ENCODE measurements at regions not wholly inside any gene's neighbourhood (a gene's known extent, or its start where the extent isn't known, plus 50 kb on each side); places are given as distances from the start of the nearest gene placed in this dataset.

DNA sequence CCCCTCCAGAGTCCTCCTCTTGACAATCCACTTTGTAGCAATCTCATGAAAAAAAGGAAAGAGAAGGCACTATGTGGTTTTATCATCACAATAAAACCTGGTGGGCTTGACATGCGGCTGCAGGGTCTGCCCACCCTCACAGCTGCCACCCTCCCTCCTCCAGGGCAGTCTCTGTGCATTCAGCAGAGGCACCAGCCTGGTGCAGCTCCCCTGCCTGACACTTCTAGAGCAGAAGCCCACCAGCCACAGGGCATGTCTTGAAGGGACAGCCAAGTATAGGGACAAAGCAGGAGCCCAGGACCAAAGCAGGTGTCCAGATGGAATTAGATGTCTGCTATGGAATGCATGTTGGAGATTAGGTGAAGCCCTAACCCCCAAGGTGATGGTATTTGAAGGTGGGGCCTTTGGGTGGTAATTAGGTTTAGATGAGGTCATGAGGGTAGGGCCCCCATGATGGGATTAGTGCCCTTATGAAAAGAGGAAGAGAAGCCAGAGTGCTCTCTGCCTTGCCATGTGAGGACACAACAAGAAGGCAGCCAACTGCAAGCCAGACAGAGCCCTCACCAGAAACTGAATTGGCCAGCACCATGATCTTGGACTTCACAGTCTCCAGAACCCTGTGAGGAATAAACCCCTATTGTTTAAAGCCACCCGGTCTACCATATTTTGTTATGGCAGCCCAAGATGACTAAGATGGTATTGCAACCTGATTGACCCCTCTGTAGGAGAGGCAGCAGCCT lies 86.9 kb downstream of the MCFD2 start:
- intact Hi-C loops (cut with DNase I; ENCODE audit: low total_unique reads): no loop called here
- H3K27ac ChIP-seq: no peak overlapping the region

DNA sequence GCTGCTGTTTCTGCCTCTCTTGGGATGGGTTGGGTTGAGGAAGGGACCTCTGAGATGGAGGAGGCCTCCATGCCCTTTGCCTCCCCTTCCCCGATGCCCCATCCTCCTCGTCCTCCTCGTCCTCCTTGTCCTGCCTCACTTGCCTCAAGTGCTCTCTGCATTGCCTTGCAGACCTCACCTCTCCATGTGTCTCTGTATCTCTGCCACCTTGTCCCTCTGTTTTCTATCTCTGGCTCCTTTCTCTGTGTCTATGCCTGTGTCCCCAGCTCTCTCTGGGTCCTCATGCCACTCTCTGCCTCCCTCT lies 87.5 kb downstream of the MCFD2 start:
- no peak for DNase-seq
- ATAC-seq: no peak
- intact Hi-C loops (cut with DNase I; ENCODE audit: low total_unique reads) (no loop called here), in situ Hi-C loops (cut with MboI; ENCODE audit: low sequenced_read_pairs in 4 of 4) (no loop called here)
- H3K4me3 ChIP-seq: no peak overlapping the region
- no peaks in the 10 kb centered on the region for H3K36me3 ChIP-seq
- TF ChIP-seq POLR2A (IDR thresholded peaks at IDR 0.05): no peak
- TF ChIP-seq, protein P1, sequence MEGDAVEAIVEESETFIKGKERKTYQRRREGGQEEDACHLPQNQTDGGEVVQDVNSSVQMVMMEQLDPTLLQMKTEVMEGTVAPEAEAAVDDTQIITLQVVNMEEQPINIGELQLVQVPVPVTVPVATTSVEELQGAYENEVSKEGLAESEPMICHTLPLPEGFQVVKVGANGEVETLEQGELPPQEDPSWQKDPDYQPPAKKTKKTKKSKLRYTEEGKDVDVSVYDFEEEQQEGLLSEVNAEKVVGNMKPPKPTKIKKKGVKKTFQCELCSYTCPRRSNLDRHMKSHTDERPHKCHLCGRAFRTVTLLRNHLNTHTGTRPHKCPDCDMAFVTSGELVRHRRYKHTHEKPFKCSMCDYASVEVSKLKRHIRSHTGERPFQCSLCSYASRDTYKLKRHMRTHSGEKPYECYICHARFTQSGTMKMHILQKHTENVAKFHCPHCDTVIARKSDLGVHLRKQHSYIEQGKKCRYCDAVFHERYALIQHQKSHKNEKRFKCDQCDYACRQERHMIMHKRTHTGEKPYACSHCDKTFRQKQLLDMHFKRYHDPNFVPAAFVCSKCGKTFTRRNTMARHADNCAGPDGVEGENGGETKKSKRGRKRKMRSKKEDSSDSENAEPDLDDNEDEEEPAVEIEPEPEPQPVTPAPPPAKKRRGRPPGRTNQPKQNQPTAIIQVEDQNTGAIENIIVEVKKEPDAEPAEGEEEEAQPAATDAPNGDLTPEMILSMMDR (IDR thresholded peaks at IDR 0.05 in 4 of 5, conservative IDR thresholded peaks at IDR 0.05 in 1 of 5): no peak
- H3K27ac ChIP-seq: no peak overlapping the region
- H3K27me3 ChIP-seq: no peaks in the 10 kb centered on the region
- H3K9me3 ChIP-seq: no peaks in the 10 kb centered on the region
- no peaks in the 10 kb centered on the region for H3K4me1 ChIP-seq

More for the DNA sequence above, 86.9 kb downstream of the MCFD2 start:
- DNase-seq (no peak), ATAC-seq (no peak)
- Histone ChIP-seq H3K4me1 (no peaks in the 10 kb centered on the region), H3K4me3 (no peak overlapping the region), H3K27me3 (no peaks in the 10 kb centered on the region), H3K36me3 (no peaks in the 10 kb centered on the region), H3K9me3 (no peaks in the 10 kb centered on the region)
- TF ChIP-seq POLR2A (IDR thresholded peaks at IDR 0.05): no peak
- TF ChIP-seq, protein P1 (IDR thresholded peaks at IDR 0.05 in 4 of 5, conservative IDR thresholded peaks at IDR 0.05 in 1 of 5): no peak
- in situ Hi-C loops (cut with MboI; ENCODE audit: low sequenced_read_pairs in 4 of 4): no loop called here

DNA sequence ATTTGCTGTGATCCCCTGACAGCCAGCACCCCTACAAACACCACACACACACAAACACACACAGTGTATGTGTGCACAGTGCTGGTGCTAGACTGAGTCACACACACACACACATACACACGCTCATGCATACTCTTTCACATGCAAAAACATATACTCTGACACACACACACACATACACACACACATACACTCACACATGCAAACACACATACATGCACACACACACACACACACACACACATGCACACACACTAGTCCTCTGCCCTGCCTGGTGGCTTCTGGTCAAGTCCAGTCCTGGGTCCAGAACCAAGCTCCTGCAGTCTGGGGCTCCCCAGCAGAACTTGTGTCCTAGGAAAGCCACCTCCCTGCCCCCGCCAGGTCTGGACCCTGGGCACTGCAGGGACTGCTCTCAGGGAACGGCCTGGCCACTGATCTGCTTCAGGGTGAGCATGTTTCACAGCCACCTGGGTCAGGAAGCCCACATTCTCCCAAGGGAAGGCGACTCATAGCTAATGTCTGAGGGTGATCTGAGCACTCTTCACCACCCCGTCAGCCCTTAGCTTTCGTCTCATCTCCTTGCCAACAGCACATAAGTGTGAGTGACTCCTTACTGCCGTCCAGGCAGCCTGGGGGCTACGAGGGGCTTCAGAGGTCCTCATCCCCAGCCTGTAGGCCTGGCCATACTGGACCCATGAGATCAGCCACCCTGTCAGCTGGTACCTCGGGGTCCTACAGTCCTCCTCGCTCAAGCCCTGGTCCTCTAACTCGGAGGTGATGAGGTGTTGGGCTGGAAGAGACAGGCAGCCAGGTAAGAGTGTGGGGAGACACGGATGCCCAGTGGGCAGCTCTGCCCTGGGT lies 88.1 kb downstream of the MCFD2 start:
- in situ Hi-C loops (cut with MboI; ENCODE audit: low sequenced_read_pairs in 4 of 4) (no loop called here), intact Hi-C loops (cut with DNase I; ENCODE audit: low total_unique reads) (no loop called here)
- Histone ChIP-seq H3K27me3 (no peaks in the 10 kb centered on the region), H3K36me3 (no peaks in the 10 kb centered on the region), H3K27ac (no peak overlapping the region), H3K4me1 (no peaks in the 10 kb centered on the region), H3K9me3 (no peaks in the 10 kb centered on the region), H3K4me3 (no peak overlapping the region)
- ATAC-seq (no peak), DNase-seq (no peak)
- TF ChIP-seq, protein P1 (IDR thresholded peaks at IDR 0.05 in 4 of 5, conservative IDR thresholded peaks at IDR 0.05 in 1 of 5): no peak
- TF ChIP-seq POLR2A (IDR thresholded peaks at IDR 0.05): no peak

DNA sequence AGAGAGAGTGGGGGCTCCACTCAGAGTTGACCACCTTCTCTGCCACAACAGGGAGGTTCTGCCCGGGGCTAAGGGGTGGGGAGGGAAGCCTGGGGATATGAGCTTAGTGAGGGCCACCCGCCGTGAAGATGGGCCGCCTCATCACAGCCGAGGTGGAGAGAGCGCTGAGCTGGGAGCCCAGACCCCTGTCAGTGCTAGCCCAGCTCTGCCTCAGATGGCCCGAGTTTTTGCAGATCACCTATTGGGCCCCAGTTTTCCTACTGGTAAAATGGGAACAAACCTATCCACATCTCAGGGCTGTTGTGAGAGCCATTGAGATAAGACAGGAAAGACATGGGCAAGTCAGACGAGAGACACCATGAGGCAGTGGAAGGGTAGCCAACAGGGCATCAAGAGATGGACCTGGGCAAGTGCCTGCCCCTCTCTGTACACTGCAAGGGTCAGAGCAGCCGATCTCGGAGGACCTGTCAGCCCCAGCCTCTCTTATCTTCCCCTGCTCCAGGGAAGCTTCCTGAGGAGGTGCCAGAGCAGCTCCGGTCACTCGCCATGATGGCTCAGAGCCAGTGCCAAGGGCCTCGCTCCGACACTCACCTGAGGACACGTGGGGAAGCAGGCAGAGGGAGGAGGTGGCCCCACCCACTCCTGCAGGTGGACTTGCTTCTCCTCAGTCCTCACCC lies 88.9 kb downstream of the MCFD2 start:
- Histone ChIP-seq H3K9me3 (no peaks in the 10 kb centered on the region), H3K4me3 (no peak overlapping the region), H3K27ac (no peak overlapping the region), H3K4me1 (peaks cover 5 to 6% of the 10 kb centered on the region in 2 donors), H3K27me3 (no peaks in the 10 kb centered on the region), H3K36me3 (no peaks in the 10 kb centered on the region)
- no peak for ATAC-seq
- intact Hi-C loops (cut with DNase I; ENCODE audit: low total_unique reads): no loop called here
- in situ Hi-C loops (cut with MboI; ENCODE audit: low sequenced_read_pairs in 4 of 4): no loop called here
- TF ChIP-seq POLR2A (IDR thresholded peaks at IDR 0.05): no peak
- TF ChIP-seq, protein P1 (IDR thresholded peaks at IDR 0.05 in 4 of 5, conservative IDR thresholded peaks at IDR 0.05 in 1 of 5): no peak
- no peak for DNase-seq
